Endothelial cell of umbilical vein (primary cell): ENCODE measurements at regions not wholly inside any gene's neighbourhood (a gene's known extent, or its start where the extent isn't known, plus 50 kb on each side); places are given as distances from the start of the nearest gene placed in this dataset.

Experiments used
- BruUV-seq: library from RNA; stranded (reverse); fragments of 400-500 nt; replicated peaks from 2 replicates; lab custom pipeline; 2021; lab: Mats Ljungman, UMichigan
- CTCF ChIA-PET: fragments of 300-600, 350-600 bp; sonication (Branson Sonifier 250); formaldehyde crosslinking; loops from one replicate; lab custom pipeline; 2021; ENCODE audit warnings: antibody characterized with exemption, inconsistent platforms; lab: Charles Lee
- POLR2A ChIA-PET: fragments of 300-600, 350-600 bp; sonication (Branson Sonifier 250); formaldehyde crosslinking; loops from one replicate; lab custom pipeline; 2021; ENCODE audit warnings: antibody characterized with exemption, inconsistent platforms; lab: Charles Lee
- DNase-seq: peaks from one replicate; pipeline ENCODE4 v3.0.0-alpha.2; 2011; ENCODE audit warnings: low read depth, low spot score
- FAIRE-seq: peaks from 2 replicates; lab custom pipeline; 2011; peaks lifted over from hg19 to GRCh38; lab: Jason Lieb, UNC
- H2AFZ ChIP-seq: 2 replicates; pipeline ENCODE4 v1.6.0; 2012; ENCODE audit warnings: low read depth, low read length, control low read depth, inconsistent platforms
- H3K27ac ChIP-seq: 2 replicates; pipeline ENCODE4 v1.5.1; 2011; ENCODE audit warnings: low read depth, mild to moderate bottlenecking, control low read depth, low read length, moderate library complexity; ENCODE audit not compliant: insufficient read depth
- H3K27me3 ChIP-seq, 2 experiments: 2 replicates each; pipeline versions ENCODE4 v1.6.0 to v1.6.1; 2011; ENCODE audit warnings: low read length in 2 of 2, mixed read lengths in 1 of 2; ENCODE audit not compliant: control insufficient read depth in 2 of 2, insufficient read depth in 2 of 2
- H3K36me3 ChIP-seq, 2 experiments: 2 replicates in 1 of 2; 3 replicates in 1 of 2; pipeline ENCODE4 v1.5.1; 2011; ENCODE audit warnings: low read length in 2 of 2, mild to moderate bottlenecking in 1 of 2, moderate library complexity in 1 of 2; ENCODE audit not compliant: control insufficient read depth in 2 of 2, insufficient read depth in 2 of 2; ENCODE audit errors: extremely low read depth in 1 of 2
- H3K4me1 ChIP-seq: 3 replicates; pipeline ENCODE4 v1.5.1; 2011; ENCODE audit warnings: mild to moderate bottlenecking, low read length; ENCODE audit not compliant: control insufficient read depth, insufficient read depth; ENCODE audit errors: extremely low read depth
- H3K4me2 ChIP-seq: 2 replicates; pipeline ENCODE4 v1.6.1; 2011; ENCODE audit warnings: low read length, control low read depth, mixed read lengths; ENCODE audit not compliant: insufficient read depth
- H3K4me3 ChIP-seq, 3 experiments: fragments of 200-600 bp in 1 of 3; sonication (generic), shearing (Covaris generic) in 1 of 3; replicated peaks in 1 of 3; 2 replicates each; pipeline ENCODE4 v1.5.1; 2011 to 2016; ENCODE audit warnings: control low read depth in 3 of 3, low read length in 3 of 3, mild to moderate bottlenecking in 2 of 3, inconsistent platforms in 1 of 3, low read depth in 1 of 3, moderate library complexity in 1 of 3; ENCODE audit not compliant: insufficient read depth in 1 of 3
- H3K79me2 ChIP-seq: 2 replicates; pipeline ENCODE4 v1.6.0; 2012; ENCODE audit warnings: low read length, inconsistent platforms; ENCODE audit not compliant: control insufficient read depth, insufficient read depth
- H3K9ac ChIP-seq: replicated peaks from 2 replicates; pipeline ENCODE3; 2011; ENCODE audit warnings: low read length, control low read depth; ENCODE audit not compliant: insufficient read depth; ENCODE audit errors: extremely low read depth
- H3K9me1 ChIP-seq: replicated peaks from 3 replicates; pipeline ENCODE4 v1.6.0; 2011; ENCODE audit warnings: mild to moderate bottlenecking, low read length; ENCODE audit not compliant: control insufficient read depth, insufficient read depth; ENCODE audit errors: extremely low read depth
- H3K9me3 ChIP-seq: replicated peaks from 2 replicates; pipeline ENCODE4 v1.5.1; 2012; ENCODE audit warnings: low read length, inconsistent platforms; ENCODE audit not compliant: control insufficient read depth, insufficient read depth
- H4K20me1 ChIP-seq: replicated peaks from 2 replicates; pipeline ENCODE3; 2011; ENCODE audit warnings: mild to moderate bottlenecking, low read length; ENCODE audit not compliant: control insufficient read depth, insufficient read depth; ENCODE audit errors: extremely low read depth
- EZH2 ChIP-seq: IDR thresholded peaks from 2 replicates; pipeline ENCODE4 v1.6.1; 2012; ENCODE audit warnings: borderline replicate concordance, low read depth, mild to moderate bottlenecking, moderate library complexity, low read length, inconsistent platforms; ENCODE audit not compliant: severe bottlenecking
- FOS ChIP-seq: IDR thresholded peaks from 2 replicates; pipeline ENCODE4 v1.6.1; 2011; ENCODE audit warnings: mild to moderate bottlenecking, low read length, moderate library complexity, borderline replicate concordance; ENCODE audit not compliant: insufficient read depth
- GATA2 ChIP-seq: IDR thresholded peaks from 2 replicates; pipeline ENCODE4 v1.7.0; 2011; ENCODE audit warnings: low read depth, mild to moderate bottlenecking, moderate library complexity, mixed read lengths, low read length; ENCODE audit not compliant: insufficient read length, insufficient read depth
- JUN ChIP-seq: IDR thresholded peaks from 2 replicates; pipeline ENCODE4 v1.6.1; 2011; ENCODE audit warnings: borderline replicate concordance, low read depth; ENCODE audit not compliant: insufficient read length, insufficient read depth
- MYC ChIP-seq: IDR thresholded peaks from one replicate; pipeline ENCODE4 v1.6.1; 2011; ENCODE audit warnings: mild to moderate bottlenecking, low read depth, low read length
- POLR2A ChIP-seq: IDR thresholded peaks from 2 replicates; pipeline ENCODE4 v1.6.1; 2012; ENCODE audit warnings: low read depth, mild to moderate bottlenecking, control low read depth, low read length
- POLR2AphosphoS5 ChIP-seq: IDR thresholded peaks from 2 replicates; pipeline ENCODE4 v1.6.1; 2012; ENCODE audit warnings: low read depth, mild to moderate bottlenecking, control low read depth, low read length, moderate library complexity; ENCODE audit not compliant: insufficient read depth
- dilution Hi-C: fragments of 300-500 bp; cut with MboI; formaldehyde crosslinking; loops from one replicate; pipeline ENCODE4 v1.15.0; 2019; ENCODE audit warnings: low sequenced_read_pairs; ENCODE audit not compliant: extremely low pct_ligation_motif_present
- intact Hi-C: fragments of 100-400 bp; cut with micrococcal nuclease; formaldehyde crosslinking; loops from one replicate; pipeline ENCODE4 v1.10.0; 2022
- TF ChIP-seq, protein P1 (sequence below), 2 donors: IDR thresholded peaks; 1 replicate in 1 of 2; 2 replicates in 1 of 2; pipeline ENCODE4 v1.5.1; 2011; ENCODE audit warnings: low read length in 2 of 2, mild to moderate bottlenecking in 2 of 2, moderate library complexity in 2 of 2, control low read depth in 1 of 2, inconsistent platforms in 1 of 2, low read depth in 1 of 2; ENCODE audit not compliant: insufficient read depth in 1 of 2; ENCODE audit errors: extremely low read depth in 1 of 2
- TF ChIP-seq, protein P2 (sequence below): IDR thresholded peaks from 2 replicates; pipeline ENCODE4 v1.6.1; 2011; ENCODE audit not compliant: insufficient read depth, insufficient read length

DNA sequence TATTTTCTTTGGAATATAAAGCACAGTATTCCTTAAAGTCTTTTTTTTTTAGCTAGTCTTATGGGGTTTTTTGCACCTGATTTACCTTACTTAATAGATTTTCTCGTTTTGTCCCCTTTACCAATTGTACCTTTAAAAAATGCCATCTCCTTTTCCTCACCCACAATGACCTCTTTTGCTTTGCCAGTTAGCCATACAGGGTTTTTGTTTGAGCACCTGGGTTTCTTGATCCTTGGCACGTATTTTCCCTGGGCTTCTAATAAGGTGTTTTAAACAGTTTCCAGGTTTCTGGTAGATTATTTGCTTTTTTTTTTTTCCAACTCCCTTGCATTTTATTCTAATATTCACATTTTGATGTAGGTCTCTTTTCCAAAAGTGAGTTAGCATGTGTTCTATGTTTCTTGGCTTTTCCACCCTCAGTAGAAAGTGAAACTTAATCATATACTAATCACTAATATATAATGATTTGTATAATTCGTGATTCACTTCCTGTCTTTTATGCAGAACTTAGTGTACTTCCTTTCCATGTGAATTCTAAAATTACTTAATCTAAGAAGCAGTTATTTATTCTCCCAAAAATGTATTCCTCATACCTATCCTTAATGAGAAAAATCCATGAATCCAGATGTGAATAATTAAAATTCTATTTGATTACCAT, 673.9 kb upstream of the RGMB start:
- FAIRE-seq: no peak
- Histone ChIP-seq H3K27ac (peak overlapping the region; percentile 84), H4K20me1 (no peaks in the 10 kb centered on the region), H2AFZ (peak overlapping the region; percentile 70), H3K4me1 (peaks cover 27% of the 10 kb centered on the region), H3K36me3 (no peaks in the 10 kb centered on the region), H3K9me3 (no peaks in the 10 kb centered on the region), H3K4me2 (peak overlapping the region; percentile 69), H3K79me2 (no peaks in the 10 kb centered on the region), H3K4me3 (peak overlapping the region in 1 of 3 experiments; percentile 15), H3K9ac (peak overlapping the region; percentile 55), H3K9me1 (no peaks in the 10 kb centered on the region), H3K27me3 (no peaks in the 10 kb centered on the region)
- TF ChIP-seq, protein P1, sequence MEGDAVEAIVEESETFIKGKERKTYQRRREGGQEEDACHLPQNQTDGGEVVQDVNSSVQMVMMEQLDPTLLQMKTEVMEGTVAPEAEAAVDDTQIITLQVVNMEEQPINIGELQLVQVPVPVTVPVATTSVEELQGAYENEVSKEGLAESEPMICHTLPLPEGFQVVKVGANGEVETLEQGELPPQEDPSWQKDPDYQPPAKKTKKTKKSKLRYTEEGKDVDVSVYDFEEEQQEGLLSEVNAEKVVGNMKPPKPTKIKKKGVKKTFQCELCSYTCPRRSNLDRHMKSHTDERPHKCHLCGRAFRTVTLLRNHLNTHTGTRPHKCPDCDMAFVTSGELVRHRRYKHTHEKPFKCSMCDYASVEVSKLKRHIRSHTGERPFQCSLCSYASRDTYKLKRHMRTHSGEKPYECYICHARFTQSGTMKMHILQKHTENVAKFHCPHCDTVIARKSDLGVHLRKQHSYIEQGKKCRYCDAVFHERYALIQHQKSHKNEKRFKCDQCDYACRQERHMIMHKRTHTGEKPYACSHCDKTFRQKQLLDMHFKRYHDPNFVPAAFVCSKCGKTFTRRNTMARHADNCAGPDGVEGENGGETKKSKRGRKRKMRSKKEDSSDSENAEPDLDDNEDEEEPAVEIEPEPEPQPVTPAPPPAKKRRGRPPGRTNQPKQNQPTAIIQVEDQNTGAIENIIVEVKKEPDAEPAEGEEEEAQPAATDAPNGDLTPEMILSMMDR (IDR thresholded peaks at IDR 0.05; ENCODE audit: extremely low read depth in 1 of 2, insufficient read depth in 1 of 2, low read depth in 1 of 2, low read length in 2 of 2): no peak
- TF ChIP-seq POLR2A (no peak), GATA2 (no peak), MYC (no peak), JUN (peak; percentile 70), EZH2 (no peak), FOS (peak; percentile 64), POLR2AphosphoS5 (no peak)
- TF ChIP-seq, protein P2, sequence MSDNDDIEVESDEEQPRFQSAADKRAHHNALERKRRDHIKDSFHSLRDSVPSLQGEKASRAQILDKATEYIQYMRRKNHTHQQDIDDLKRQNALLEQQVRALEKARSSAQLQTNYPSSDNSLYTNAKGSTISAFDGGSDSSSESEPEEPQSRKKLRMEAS: no peak
- ChIA-PET POLR2A (interaction anchor here (1.0 kb wide), 1 partner anchor 11 kb away, joined by 3 read pairs; no protein-coding TSS in a partner anchor), CTCF (interaction anchor here (0.8 to 2.6 kb wide), 5 partner anchors 9 to 35 kb away, joined by 3 to 10 read pairs (median 5); no protein-coding TSS in a partner anchor)
- TSS peak; percentile 95 for BruUV-seq
- DNase-seq: peak; percentile 59
- dilution Hi-C loops (no loop called here), intact Hi-C loops (loop anchor here (1.0 kb wide), 2 partner anchors 9 to 261 kb away; no protein-coding TSS in a partner anchor)
